HEK293T (cell line): ENCODE measurements at regions not wholly inside any gene's neighbourhood (a gene's known extent, or its start where the extent isn't known, plus 50 kb on each side); places are given as distances from the start of the nearest gene placed in this dataset.

Source experiments
- ARNT ChIP-seq: fragments of 450-650 bp; IDR thresholded peaks from 2 replicates; pipeline ENCODE4 v1.6.1; 2017; ENCODE audit warnings: mild to moderate bottlenecking
- BHLHE40 ChIP-seq: fragments of 450-650 bp; IDR thresholded peaks from 2 replicates; pipeline ENCODE4 v1.6.1; 2016; ENCODE audit warnings: mild to moderate bottlenecking, moderate library complexity, borderline replicate concordance
- FOXA1 ChIP-seq: fragments of 450-650 bp; IDR thresholded peaks from 2 replicates; pipeline ENCODE4 v1.6.1; 2016; ENCODE audit warnings: mild to moderate bottlenecking
- HDGF ChIP-seq: fragments of 450-650 bp; IDR thresholded peaks from 2 replicates; pipeline ENCODE4 v1.6.1; 2017; ENCODE audit warnings: antibody characterized with exemption, borderline replicate concordance
- SUZ12 ChIP-seq: fragments of 450-650 bp; IDR thresholded peaks from 2 replicates; pipeline ENCODE4 v1.6.1; 2016; ENCODE audit warnings: mild to moderate bottlenecking

DNA sequence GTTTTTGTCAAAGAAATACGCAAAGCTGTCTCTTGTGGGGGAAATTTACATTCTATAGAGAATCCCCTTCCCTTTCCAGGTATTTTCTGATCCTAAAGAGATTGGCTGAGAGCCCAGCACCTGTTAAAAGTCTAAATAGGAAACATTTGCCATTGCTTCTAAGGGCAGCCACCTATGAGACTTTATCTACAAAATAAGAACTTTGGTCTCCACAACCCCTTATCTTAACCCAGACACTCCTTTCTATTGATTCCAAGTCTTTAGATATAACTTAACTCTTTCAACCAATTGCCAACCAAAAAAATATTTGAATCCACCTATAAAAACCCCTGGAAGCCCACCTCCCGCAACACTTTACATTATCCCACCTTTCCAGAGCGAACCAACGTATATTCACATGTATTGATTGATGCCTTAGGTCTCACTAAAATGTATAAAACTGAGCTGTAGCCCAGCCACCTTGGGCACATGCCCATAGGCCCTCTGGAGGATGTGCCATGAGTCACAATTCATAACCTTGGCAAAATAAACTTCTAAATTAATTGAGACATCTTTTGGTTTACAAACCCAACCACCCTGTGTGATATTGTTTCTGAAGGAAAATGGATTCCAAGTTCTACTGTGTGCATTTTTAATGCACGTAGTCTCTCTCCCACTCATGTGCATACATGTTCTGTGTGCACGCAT, 211.4 kb downstream of the GAS1 start:
- TF ChIP-seq SUZ12 (no peak), BHLHE40 (no peak), FOXA1 (no peak), ARNT (no peak), HDGF (no peak)
